ENCODE measurements at regions not wholly inside any gene's neighbourhood (a gene's known extent, or its start where the extent isn't known, plus 50 kb on each side); places are given as distances from the start of the nearest gene placed in this dataset.

- TF ChIP-seq CTCF (IDR thresholded peaks at IDR 0.05; ENCODE audit: extremely low read depth, low read depth, low read length) = no peak
- no peak overlapping the region for H3K4me2 ChIP-seq (ENCODE audit: insufficient read depth, low read length)
- no peak overlapping the region for H2AFZ ChIP-seq (ENCODE audit: low read length)
- no peaks in the 10 kb centered on the region for H4K20me1 ChIP-seq (ENCODE audit: insufficient read depth, low read length)
- H3K4me1 ChIP-seq (ENCODE audit: insufficient read depth, low read length) = no peaks in the 10 kb centered on the region
- H3K79me2 ChIP-seq (ENCODE audit: insufficient read depth, low read length) = no peaks in the 10 kb centered on the region
- no peaks in the 10 kb centered on the region for H3K36me3 ChIP-seq (ENCODE audit: insufficient read depth, low read length)
- no peaks in the 10 kb centered on the region for H3K27me3 ChIP-seq (ENCODE audit: insufficient read depth, low read length)
- H3K9me3 ChIP-seq (ENCODE audit: low read depth, low read length) = peaks cover 2% of the 10 kb centered on the region
- DNase-seq (ENCODE audit: insufficient read length, low spot score, missing footprints) = peak; percentile 60
- H3K4me3 ChIP-seq (ENCODE audit: insufficient read depth, low read length) = no peak overlapping the region
- no peak overlapping the region for H3K27ac ChIP-seq (ENCODE audit: low read depth, low read length)
Observed at GRCh38 chr7:145696071-145696470, 420.5 kb upstream of the CNTNAP2 start.

GRCh38 chr7:145692237-145692950 lies 424.2 kb upstream of the CNTNAP2 start:
- H3K4me1 ChIP-seq (ENCODE audit: insufficient read depth, low read length) = no peaks in the 10 kb centered on the region
- no peaks in the 10 kb centered on the region for H3K36me3 ChIP-seq (ENCODE audit: insufficient read depth, low read length)
- peaks cover 2% of the 10 kb centered on the region for H3K9me3 ChIP-seq (ENCODE audit: low read depth, low read length)
- no peaks in the 10 kb centered on the region for H3K79me2 ChIP-seq (ENCODE audit: insufficient read depth, low read length)
- no peak overlapping the region for H2AFZ ChIP-seq (ENCODE audit: low read length)
- H3K27ac ChIP-seq (ENCODE audit: low read depth, low read length) = no peak overlapping the region
- H3K4me3 ChIP-seq (ENCODE audit: insufficient read depth, low read length) = no peak overlapping the region
- H3K27me3 ChIP-seq (ENCODE audit: insufficient read depth, low read length) = no peaks in the 10 kb centered on the region
- H4K20me1 ChIP-seq (ENCODE audit: insufficient read depth, low read length) = no peaks in the 10 kb centered on the region
- no peak for TF ChIP-seq CTCF (IDR thresholded peaks at IDR 0.05; ENCODE audit: extremely low read depth, low read depth, low read length)
- peak; percentile 62 for DNase-seq (ENCODE audit: insufficient read length, low spot score, missing footprints)
- H3K4me2 ChIP-seq (ENCODE audit: insufficient read depth, low read length) = no peak overlapping the region

GRCh38 chr7:145691377-145691914 lies 425.2 kb upstream of the CNTNAP2 start:
- H3K27me3 ChIP-seq (ENCODE audit: insufficient read depth, low read length) = no peaks in the 10 kb centered on the region
- no peaks in the 10 kb centered on the region for H3K79me2 ChIP-seq (ENCODE audit: insufficient read depth, low read length)
- H3K36me3 ChIP-seq (ENCODE audit: insufficient read depth, low read length) = no peaks in the 10 kb centered on the region
- H3K4me1 ChIP-seq (ENCODE audit: insufficient read depth, low read length) = no peaks in the 10 kb centered on the region
- no peak overlapping the region for H3K4me2 ChIP-seq (ENCODE audit: insufficient read depth, low read length)
- H3K27ac ChIP-seq (ENCODE audit: low read depth, low read length) = no peak overlapping the region
- H2AFZ ChIP-seq (ENCODE audit: low read length) = no peak overlapping the region
- H3K9me3 ChIP-seq (ENCODE audit: low read depth, low read length) = peaks cover 2% of the 10 kb centered on the region
- no peaks in the 10 kb centered on the region for H4K20me1 ChIP-seq (ENCODE audit: insufficient read depth, low read length)
- no peak overlapping the region for H3K4me3 ChIP-seq (ENCODE audit: insufficient read depth, low read length)
- TF ChIP-seq CTCF (IDR thresholded peaks at IDR 0.05; ENCODE audit: extremely low read depth, low read depth, low read length) = no peak
- no peak for DNase-seq (ENCODE audit: insufficient read length, low spot score, missing footprints)

- TF ChIP-seq CTCF (IDR thresholded peaks at IDR 0.05; ENCODE audit: extremely low read depth, low read depth, low read length) = no peak
- no peaks in the 10 kb centered on the region for H3K27me3 ChIP-seq (ENCODE audit: insufficient read depth, low read length)
- no peak overlapping the region for H3K27ac ChIP-seq (ENCODE audit: low read depth, low read length)
- H3K79me2 ChIP-seq (ENCODE audit: insufficient read depth, low read length) = no peaks in the 10 kb centered on the region
- no peaks in the 10 kb centered on the region for H4K20me1 ChIP-seq (ENCODE audit: insufficient read depth, low read length)
- H2AFZ ChIP-seq (ENCODE audit: low read length) = no peak overlapping the region
- no peak overlapping the region for H3K4me3 ChIP-seq (ENCODE audit: insufficient read depth, low read length)
- H3K4me2 ChIP-seq (ENCODE audit: insufficient read depth, low read length) = no peak overlapping the region
- H3K4me1 ChIP-seq (ENCODE audit: insufficient read depth, low read length) = no peaks in the 10 kb centered on the region
- H3K36me3 ChIP-seq (ENCODE audit: insufficient read depth, low read length) = no peaks in the 10 kb centered on the region
- DNase-seq (ENCODE audit: insufficient read length, low spot score, missing footprints) = no peak
- peaks cover 5% of the 10 kb centered on the region for H3K9me3 ChIP-seq (ENCODE audit: low read depth, low read length)
Observed at GRCh38 chr7:145681646-145682045, 435.0 kb upstream of the CNTNAP2 start.

Data from osteoblast (primary cell).